Prostate gland (tissue), 2 donors: ENCODE measurements at regions not wholly inside any gene's neighbourhood (a gene's known extent, or its start where the extent isn't known, plus 50 kb on each side); places are given as distances from the start of the nearest gene placed in this dataset.

Experiments used
- DNase-seq: peaks from one replicate; pipeline ENCODE4 v3.0.0-alpha.2; 2019; ENCODE audit warnings: low spot score
- H3K27ac ChIP-seq, 2 donors: fragments of 200-600 bp; sonication (generic); 2 replicates each; pipeline ENCODE4 v1.5.1; 2017 to 2019
- H3K27me3 ChIP-seq: fragments of 200-600 bp; sonication (generic); replicated peaks from 2 replicates; pipeline ENCODE4 v1.5.1; 2019; ENCODE audit not compliant: insufficient read depth
- H3K36me3 ChIP-seq, 2 donors: fragments of 200-600 bp; sonication (generic); 1 replicate in 1 of 2; 2 replicates in 1 of 2; pipeline versions ENCODE4 v1.5.1 to v1.8.1; 2017 to 2019
- H3K4me1 ChIP-seq: fragments of 200-600 bp; sonication (generic); replicated peaks from 2 replicates; pipeline ENCODE4 v1.5.1; 2019
- H3K4me3 ChIP-seq, 2 donors: fragments of 200-600 bp; sonication (generic); 2 replicates each; pipeline ENCODE4 v1.5.1; 2017 to 2019
- H3K9me3 ChIP-seq: fragments of 200-600 bp; sonication (generic); 2 replicates; pipeline ENCODE4 v1.5.1; 2017
- CTCF ChIP-seq, 4 experiments: fragments of 200-600 bp in 2 of 4; fragments of 450-650 bp in 2 of 4; sonication (generic) in 2 of 4; IDR thresholded peaks; 1 replicate in 3 of 4; 2 replicates in 1 of 4; pipeline ENCODE4 v1.5.1; 2016 to 2019; ENCODE audit warnings: antibody characterized with exemption in 4 of 4, mild to moderate bottlenecking in 2 of 4, moderate library complexity in 2 of 4
- POLR2A ChIP-seq: fragments of 450-650 bp; IDR thresholded peaks from one replicate; pipeline ENCODE4 v1.6.1; 2016; ENCODE audit warnings: antibody characterized with exemption, mild to moderate bottlenecking
- POLR2AphosphoS5 ChIP-seq: sonication (generic); formaldehyde crosslinking; IDR thresholded peaks from one replicate; pipeline ENCODE4 v1.6.1; 2017; ENCODE audit warnings: antibody characterized with exemption
- WGBS: methylation state at CpG from one replicate; pipeline ENCODE4 v1.1.5; 2018; 5-methylcytosine and 5-hydroxymethylcytosine counted together
- intact Hi-C: fragments of 100-400 bp; cut with DNase I; formaldehyde crosslinking; loops from one replicate; pipeline ENCODE4 v1.14.2; 2022

GRCh38 chr10:36349445-36350078 is 707.5 kb upstream of the FZD8 start:
- TF ChIP-seq POLR2A, result no peak
- TF ChIP-seq CTCF (IDR thresholded peaks at IDR 0.05), result no peak
- TF ChIP-seq POLR2AphosphoS5, result no peak

DNA sequence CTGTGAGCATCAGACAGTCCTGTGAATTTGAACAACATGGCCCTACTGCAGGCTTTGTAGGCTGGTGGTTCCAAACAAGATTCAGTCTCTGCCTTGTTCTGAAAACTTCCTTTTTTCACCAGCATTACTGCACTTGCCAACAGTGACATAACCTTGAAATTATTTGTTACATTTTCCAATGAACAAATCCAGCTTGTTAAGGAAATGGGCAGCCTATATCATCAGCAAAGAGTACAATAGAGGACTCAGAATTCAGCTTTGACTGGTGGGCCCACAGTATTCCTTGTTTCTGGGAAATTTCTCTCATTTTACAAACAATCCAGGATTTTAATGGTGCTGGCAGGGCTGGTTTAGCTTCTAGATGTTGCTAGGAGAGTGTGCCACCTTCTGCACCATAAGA is 703.7 kb upstream of the FZD8 start:
- H3K27ac ChIP-seq, result no peak overlapping the region
- intact Hi-C loops, result no loop called here
- TF ChIP-seq CTCF (IDR thresholded peaks at IDR 0.05) (no peak), POLR2A (no peak), POLR2AphosphoS5 (no peak)
- no peaks in the 10 kb centered on the region for H3K36me3 ChIP-seq
- no peaks in the 10 kb centered on the region for H3K27me3 ChIP-seq
- H3K4me3 ChIP-seq, result no peak overlapping the region
- H3K9me3 ChIP-seq, result no peaks in the 10 kb centered on the region
- DNase-seq, result no peak
- H3K4me1 ChIP-seq, result no peaks in the 10 kb centered on the region

More at GRCh38 chr10:36349445-36350078, 707.5 kb upstream of the FZD8 start:
- intact Hi-C loops, result no loop called here
- 74% methylated on average over 8 of the region's 8 CpGs for WGBS
- Histone ChIP-seq H3K27me3 (no peaks in the 10 kb centered on the region), H3K27ac (no peak overlapping the region), H3K4me1 (no peaks in the 10 kb centered on the region), H3K4me3 (no peak overlapping the region), H3K9me3 (no peaks in the 10 kb centered on the region), H3K36me3 (no peaks in the 10 kb centered on the region)
- DNase-seq, result no peak

GRCh38 chr10:36345175-36345533 is 703.1 kb upstream of the FZD8 start:
- Histone ChIP-seq H3K36me3 (no peaks in the 10 kb centered on the region), H3K27ac (no peak overlapping the region), H3K4me3 (no peak overlapping the region), H3K9me3 (no peaks in the 10 kb centered on the region), H3K27me3 (no peaks in the 10 kb centered on the region), H3K4me1 (no peaks in the 10 kb centered on the region)
- no peak for DNase-seq
- intact Hi-C loops, result no loop called here
- 96% methylated on average over 1 of the region's 1 CpG for WGBS
- no peak for TF ChIP-seq POLR2AphosphoS5

- no peaks in the 10 kb centered on the region for H3K27me3 ChIP-seq
- no peak overlapping the region for H3K4me3 ChIP-seq
- no peaks in the 10 kb centered on the region for H3K9me3 ChIP-seq
- no peaks in the 10 kb centered on the region for H3K36me3 ChIP-seq
- 54% methylated on average over 6 of the region's 6 CpGs for WGBS
- no peak for TF ChIP-seq CTCF (IDR thresholded peaks at IDR 0.05)
- no peak for TF ChIP-seq POLR2AphosphoS5
- no peak for TF ChIP-seq POLR2A
- no peak overlapping the region for H3K27ac ChIP-seq
- no peak for DNase-seq
- intact Hi-C loops, result no loop called here
- H3K4me1 ChIP-seq, result no peaks in the 10 kb centered on the region
These were observed 702.4 kb upstream of the FZD8 start for GRCh38 chr10:36344240-36345174.

DNA sequence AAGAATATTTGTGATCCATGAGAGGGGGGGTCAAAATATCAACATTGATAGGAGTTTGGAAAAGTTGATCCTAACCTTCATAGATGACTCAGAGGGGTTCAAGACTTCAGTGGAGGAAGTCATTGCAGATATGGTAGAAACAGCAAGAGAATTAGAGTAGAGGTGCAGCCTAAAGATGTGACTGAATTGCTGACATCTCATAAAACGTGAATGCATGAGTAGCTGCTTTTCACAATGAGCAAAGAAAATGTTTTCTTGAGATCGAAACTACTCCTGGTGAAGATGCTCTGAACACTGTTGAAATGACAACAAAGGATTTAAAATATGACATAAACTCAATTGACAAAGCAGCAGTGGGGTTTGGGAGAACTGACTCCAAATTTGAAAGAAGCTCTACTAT is 700.7 kb upstream of the FZD8 start:
- no peak overlapping the region for H3K4me3 ChIP-seq
- no peak overlapping the region for H3K27ac ChIP-seq
- no peaks in the 10 kb centered on the region for H3K4me1 ChIP-seq
- WGBS, result 66% methylated on average over 2 of the region's 2 CpGs
- TF ChIP-seq POLR2A (no peak), CTCF (IDR thresholded peaks at IDR 0.05) (no peak), POLR2AphosphoS5 (no peak)
- DNase-seq, result no peak
- intact Hi-C loops, result no loop called here
- no peaks in the 10 kb centered on the region for H3K27me3 ChIP-seq
- H3K9me3 ChIP-seq, result no peaks in the 10 kb centered on the region
- H3K36me3 ChIP-seq, result no peaks in the 10 kb centered on the region
